Activated CD4-positive, alpha-beta T cell treated with anti-CD3 and anti-CD28 coated beads for 36 hours (primary cell): ENCODE measurements at regions not wholly inside any gene's neighbourhood (a gene's known extent, or its start where the extent isn't known, plus 50 kb on each side); places are given as distances from the start of the nearest gene placed in this dataset.

ENCODE experiments used
- ATAC-seq: fragments of 200-7000 bp; cut with Tn5 transposase; one replicate; pipeline ENCODE4 v1.10.0; 2021; ENCODE audit warnings: mild to moderate bottlenecking, moderate library complexity
- CTCF ChIA-PET: fragments of 350-600 bp; sonication (Branson Sonifier 250); formaldehyde crosslinking; loops from one replicate; lab custom pipeline; 2021; ENCODE audit warnings: antibody characterized with exemption; lab: Charles Lee
- POLR2A ChIA-PET: fragments of 350-600 bp; sonication (Branson Sonifier 250); formaldehyde crosslinking; loops from one replicate; lab custom pipeline; 2021; ENCODE audit warnings: antibody characterized with exemption, inconsistent platforms; lab: Charles Lee
- DNase-seq: peaks from one replicate; pipeline ENCODE4 v3.0.0-alpha.2; 2020
- H3K27ac Mint-ChIP-seq: one replicate; pipeline ENCODE4 v1.8.0; 2021; ENCODE audit warnings: mixed read lengths
- H3K27me3 Mint-ChIP-seq: one replicate; pipeline ENCODE4 v1.8.0; 2021; ENCODE audit warnings: mixed read lengths
- H3K36me3 Mint-ChIP-seq: one replicate; pipeline ENCODE4 v1.8.0; 2021; ENCODE audit warnings: low read depth, mixed read lengths
- H3K4me1 Mint-ChIP-seq: one replicate; pipeline ENCODE4 v1.8.0; 2021; ENCODE audit warnings: mixed read lengths
- H3K4me3 Mint-ChIP-seq: one replicate; pipeline ENCODE4 v1.8.0; 2021; ENCODE audit warnings: mild to moderate bottlenecking, moderate library complexity, mixed read lengths
- H3K9me3 Mint-ChIP-seq: one replicate; pipeline ENCODE4 v1.8.0; 2021; ENCODE audit warnings: low read depth, mixed read lengths
- intact Hi-C, 2 experiments: fragments of 100-400 bp; cut with DNase I in 1 of 2; cut with micrococcal nuclease in 1 of 2; formaldehyde crosslinking; loops; one replicate each; pipeline versions ENCODE4 v1.14.2 to v1.15.1; 2022 to 2024; cut with DNase I, micrococcal nuclease

GRCh38 chr12:91395628-91396135 is 213.1 kb upstream of the DCN start:
- ChIA-PET CTCF (interaction anchor here (0.5 to 1.2 kb wide), 3 partner anchors 14 to 46 kb away, joined by 3 to 6 read pairs (median 4); no protein-coding TSS in a partner anchor), POLR2A (no interaction called here)
- DNase-seq (no peak), ATAC-seq (no peak)
- Mint-ChIP-seq H3K9me3 (peaks cover 6% of the 10 kb centered on the region), H3K27me3 (no peaks in the 10 kb centered on the region), H3K27ac (no peak overlapping the region), H3K4me1 (no peaks in the 10 kb centered on the region), H3K4me3 (no peak overlapping the region), H3K36me3 (no peaks in the 10 kb centered on the region)
- intact Hi-C loops, result no loop called here

DNA sequence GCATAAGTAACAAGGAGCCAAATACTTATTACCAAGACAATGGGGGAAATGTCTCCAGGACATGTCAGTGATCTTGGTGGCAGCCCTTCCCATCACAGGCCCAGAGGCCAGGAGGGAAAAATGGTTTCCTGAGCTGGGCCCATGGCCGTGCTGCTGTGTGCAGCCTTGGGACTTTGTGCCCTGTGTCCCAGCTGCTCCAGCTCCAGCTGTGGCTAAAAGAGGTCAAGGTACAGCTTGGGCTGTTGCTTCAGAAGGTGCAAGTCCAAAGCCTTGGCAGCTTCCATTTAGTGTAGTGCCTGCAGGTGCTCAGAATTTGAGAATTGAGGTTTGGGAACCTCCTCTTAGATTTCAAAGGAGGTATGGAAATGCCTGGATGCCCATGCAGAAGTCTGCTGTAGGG is 212.3 kb upstream of the DCN start:
- no peaks in the 10 kb centered on the region for H3K36me3 Mint-ChIP-seq
- H3K27me3 Mint-ChIP-seq, result no peaks in the 10 kb centered on the region
- ATAC-seq, result no peak
- no peak for DNase-seq
- CTCF ChIA-PET, result no interaction called here
- no peak overlapping the region for H3K27ac Mint-ChIP-seq
- POLR2A ChIA-PET, result no interaction called here
- intact Hi-C loops, result no loop called here
- H3K9me3 Mint-ChIP-seq, result peaks cover 6% of the 10 kb centered on the region
- no peak overlapping the region for H3K4me3 Mint-ChIP-seq
- H3K4me1 Mint-ChIP-seq, result no peaks in the 10 kb centered on the region

DNA sequence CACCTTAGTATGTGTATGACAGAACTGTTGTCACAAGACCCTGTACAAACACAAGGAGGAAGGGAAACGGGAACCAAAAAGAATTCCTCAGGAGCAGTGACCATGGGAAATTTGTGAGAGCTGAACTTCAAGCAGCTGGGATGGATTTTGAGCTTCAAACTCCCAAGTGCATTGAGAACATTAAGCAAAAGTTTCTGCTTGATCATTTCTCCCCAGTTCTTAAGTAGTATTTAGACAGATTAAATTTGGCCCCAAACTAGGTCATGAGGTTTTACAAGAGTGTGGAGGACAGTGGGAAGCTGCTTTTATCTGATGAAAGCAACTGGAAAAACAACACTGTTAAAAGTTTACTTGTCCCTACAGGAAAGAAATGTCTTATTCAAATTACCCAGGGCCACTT is 206.0 kb upstream of the DCN start:
- Mint-ChIP-seq H3K36me3 (no peaks in the 10 kb centered on the region), H3K4me3 (no peak overlapping the region), H3K27me3 (no peaks in the 10 kb centered on the region), H3K9me3 (peaks cover 6% of the 10 kb centered on the region), H3K27ac (no peak overlapping the region), H3K4me1 (no peaks in the 10 kb centered on the region)
- no peak for DNase-seq
- intact Hi-C loops, result loop anchor here in 1 of 2 experiments (10.0 kb wide), 2 partner anchors 426 to 596 kb away; no protein-coding TSS in a partner anchor
- CTCF ChIA-PET, result interaction anchor here (0.6 to 0.8 kb wide), 2 partner anchors 14 to 279 kb away, joined by 3 read pairs; no protein-coding TSS in a partner anchor
- ATAC-seq, result no peak
- POLR2A ChIA-PET, result no interaction called here

DNA sequence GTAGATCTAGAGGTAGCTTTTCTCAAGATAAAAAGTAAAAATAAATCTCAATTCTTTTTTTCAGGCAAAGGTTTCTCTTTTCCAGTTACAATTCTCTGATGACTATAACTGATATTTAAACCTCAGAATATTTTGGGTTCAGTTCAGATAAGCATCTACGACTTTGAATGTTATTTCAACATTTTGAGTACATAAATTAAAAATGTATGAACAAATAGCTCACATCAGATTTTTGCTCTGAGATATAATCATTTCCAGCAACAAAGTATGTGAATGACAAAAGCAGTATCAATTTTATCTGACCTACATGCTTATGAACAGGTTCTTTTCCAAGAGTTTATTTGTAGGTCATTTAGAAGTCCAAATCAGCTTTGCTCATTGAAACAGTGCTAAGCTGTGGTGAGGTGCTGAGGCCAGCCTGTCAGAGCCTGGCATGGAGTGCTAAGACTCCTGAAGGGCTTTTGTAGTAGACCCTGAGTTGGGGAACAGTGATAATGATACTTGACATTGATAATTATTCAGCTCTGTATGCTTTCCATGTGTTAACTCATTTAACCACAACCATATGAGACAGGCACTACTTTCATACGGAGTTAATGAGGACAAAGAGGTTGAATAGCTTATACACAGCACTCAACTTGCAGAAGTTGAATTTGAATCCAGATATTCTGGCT is 205.0 kb upstream of the DCN start:
- Mint-ChIP-seq H3K36me3 (no peaks in the 10 kb centered on the region), H3K27ac (no peak overlapping the region), H3K9me3 (peaks cover 4% of the 10 kb centered on the region), H3K4me1 (no peaks in the 10 kb centered on the region), H3K4me3 (no peak overlapping the region), H3K27me3 (no peaks in the 10 kb centered on the region)
- ChIA-PET CTCF (interaction anchor here (0.6 to 1.4 kb wide), 3 partner anchors 13 to 121 kb away, joined by 3 to 4 read pairs (median 3); no protein-coding TSS in a partner anchor), POLR2A (interaction anchor here (0.6 kb wide), 2 partner anchors 391 to 745 kb away, joined by 3 read pairs; no protein-coding TSS in a partner anchor)
- DNase-seq (no peak), ATAC-seq (no peak)
- intact Hi-C loops, result loop anchor here in 1 of 2 experiments (10.0 kb wide), 2 partner anchors 427 to 597 kb away; no protein-coding TSS in a partner anchor

DNA sequence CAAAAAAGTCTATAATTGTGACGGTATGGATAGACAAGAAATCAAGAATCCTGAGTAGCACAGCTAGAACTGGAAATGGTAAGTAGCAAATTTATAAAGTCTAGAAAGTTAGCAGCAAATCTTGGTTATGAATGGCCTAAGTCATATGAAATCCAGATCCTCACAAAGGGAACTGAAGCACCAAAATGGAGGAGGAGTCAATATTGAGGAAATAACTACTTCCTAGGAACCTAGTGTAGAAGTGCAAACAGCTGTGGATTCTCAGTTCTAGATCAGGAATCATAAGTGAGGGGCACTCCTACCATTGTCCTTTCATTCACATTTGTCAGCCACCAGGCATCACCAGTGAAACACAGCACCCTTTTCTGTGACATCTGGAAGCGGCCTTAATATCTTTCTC is 202.2 kb upstream of the DCN start:
- DNase-seq (no peak), ATAC-seq (no peak)
- CTCF ChIA-PET, result no interaction called here
- H3K9me3 Mint-ChIP-seq, result no peaks in the 10 kb centered on the region
- intact Hi-C loops, result loop anchor here (5.0 to 10.0 kb wide), 5 partner anchors 192 to 762 kb away; partner anchors contain the start of gene BTG1 (in 1 of the 2)
- H3K27ac Mint-ChIP-seq, result no peak overlapping the region
- H3K4me3 Mint-ChIP-seq, result no peak overlapping the region
- H3K4me1 Mint-ChIP-seq, result peaks cover 7% of the 10 kb centered on the region
- POLR2A ChIA-PET, result no interaction called here
- H3K36me3 Mint-ChIP-seq, result no peaks in the 10 kb centered on the region
- no peaks in the 10 kb centered on the region for H3K27me3 Mint-ChIP-seq

- H3K9me3 Mint-ChIP-seq, result no peaks in the 10 kb centered on the region
- H3K36me3 Mint-ChIP-seq, result no peaks in the 10 kb centered on the region
- no peak overlapping the region for H3K27ac Mint-ChIP-seq
- intact Hi-C loops, result loop anchor here (5.0 to 10.0 kb wide), 5 partner anchors 193 to 763 kb away; partner anchors contain the start of gene BTG1 (in 1 of the 2)
- ChIA-PET CTCF (no interaction called here), POLR2A (no interaction called here)
- DNase-seq (no peak), ATAC-seq (no peak)
- peaks cover 7% of the 10 kb centered on the region for H3K4me1 Mint-ChIP-seq
- no peak overlapping the region for H3K4me3 Mint-ChIP-seq
- H3K27me3 Mint-ChIP-seq, result no peaks in the 10 kb centered on the region
Measured at GRCh38 chr12:91384366-91384765, 201.7 kb upstream of the DCN start.

GRCh38 chr12:91383099-91383498 is 200.5 kb upstream of the DCN start:
- no peaks in the 10 kb centered on the region for H3K9me3 Mint-ChIP-seq
- no peak for DNase-seq
- H3K27me3 Mint-ChIP-seq, result peaks cover 3% of the 10 kb centered on the region
- no peak overlapping the region for H3K27ac Mint-ChIP-seq
- no peak for ATAC-seq
- ChIA-PET POLR2A (no interaction called here), CTCF (interaction anchor here (0.8 to 2.4 kb wide), 14 partner anchors 8 to 882 kb away, joined by 3 to 13 read pairs (median 4); no protein-coding TSS in a partner anchor)
- intact Hi-C loops, result loop anchor here (5.0 to 10.0 kb wide), 5 partner anchors 194 to 764 kb away; partner anchors contain the start of gene BTG1 (in 1 of the 2)
- peaks cover 7% of the 10 kb centered on the region for H3K4me1 Mint-ChIP-seq
- no peaks in the 10 kb centered on the region for H3K36me3 Mint-ChIP-seq
- H3K4me3 Mint-ChIP-seq, result no peak overlapping the region

GRCh38 chr12:91382081-91382543 is 199.5 kb upstream of the DCN start:
- Mint-ChIP-seq H3K9me3 (no peaks in the 10 kb centered on the region), H3K36me3 (no peaks in the 10 kb centered on the region), H3K27me3 (peaks cover 3% of the 10 kb centered on the region), H3K4me1 (peaks cover 7% of the 10 kb centered on the region), H3K27ac (no peak overlapping the region), H3K4me3 (peak overlapping the region; percentile 70)
- ChIA-PET CTCF (interaction anchor here (0.6 to 2.4 kb wide), 54 partner anchors 9 to 1475 kb away, joined by 3 to 13 read pairs (median 4); partner anchors contain the start of gene BTG1), POLR2A (interaction anchor here (0.7 kb wide), 1 partner anchor 492 kb away, joined by 3 read pairs; no protein-coding TSS in a partner anchor)
- peak; percentile 81 for ATAC-seq
- peak; percentile 90 for DNase-seq
- intact Hi-C loops, result loop anchor here (1.0 to 10.0 kb wide), 9 partner anchors 195 to 1268 kb away; partner anchors contain the start of gene BTG1 (in 1 of the 2)

GRCh38 chr12:91381309-91381804 is 198.7 kb upstream of the DCN start:
- no peaks in the 10 kb centered on the region for H3K9me3 Mint-ChIP-seq
- POLR2A ChIA-PET, result interaction anchor here (0.7 to 1.0 kb wide), 3 partner anchors 493 to 837 kb away, joined by 3 to 5 read pairs (median 3); partner anchors contain the start of gene BTG1
- H3K4me3 Mint-ChIP-seq, result peak overlapping the region; percentile 70
- H3K27me3 Mint-ChIP-seq, result peaks cover 3% of the 10 kb centered on the region
- intact Hi-C loops, result loop anchor here (5.0 to 10.0 kb wide), 5 partner anchors 196 to 766 kb away; partner anchors contain the start of gene BTG1 (in 1 of the 2)
- no peak overlapping the region for H3K27ac Mint-ChIP-seq
- CTCF ChIA-PET, result interaction anchor here (0.7 to 2.4 kb wide), 50 partner anchors 8 to 1476 kb away, joined by 3 to 13 read pairs (median 4); partner anchors contain the start of gene BTG1
- peak; percentile 87 for ATAC-seq
- H3K4me1 Mint-ChIP-seq, result peaks cover 7% of the 10 kb centered on the region
- H3K36me3 Mint-ChIP-seq, result no peaks in the 10 kb centered on the region
- peak; percentile 20 for DNase-seq

DNA sequence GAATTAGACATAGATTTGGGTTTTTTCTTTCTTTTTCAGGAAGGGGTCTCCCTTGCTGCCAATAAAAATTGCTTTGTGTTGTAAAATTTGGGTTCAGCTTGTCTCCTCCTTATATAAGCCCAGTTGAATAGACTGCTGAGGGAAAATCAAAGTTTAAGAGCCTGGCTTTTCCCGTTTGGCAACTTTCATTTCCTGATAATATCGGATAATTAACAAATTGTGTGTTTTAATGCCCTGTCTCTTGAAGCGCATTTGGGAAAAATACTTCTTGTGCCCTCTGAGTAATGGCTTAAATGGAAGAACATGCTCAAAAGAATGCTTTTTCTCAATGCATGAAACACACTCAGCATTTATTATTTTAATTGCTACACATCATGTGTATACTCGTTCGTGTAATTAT is 198.0 kb upstream of the DCN start:
- intact Hi-C loops, result loop anchor here (5.0 to 10.0 kb wide), 5 partner anchors 197 to 767 kb away; partner anchors contain the start of gene BTG1 (in 1 of the 2)
- peaks cover 7% of the 10 kb centered on the region for H3K4me1 Mint-ChIP-seq
- no peaks in the 10 kb centered on the region for H3K9me3 Mint-ChIP-seq
- ChIA-PET CTCF (interaction anchor here (1.0 to 1.9 kb wide), 8 partner anchors 19 to 1272 kb away, joined by 3 to 5 read pairs (median 3); no protein-coding TSS in a partner anchor), POLR2A (interaction anchor here (1.0 kb wide), 1 partner anchor 838 kb away, joined by 5 read pairs; no protein-coding TSS in a partner anchor)
- no peak overlapping the region for H3K27ac Mint-ChIP-seq
- H3K36me3 Mint-ChIP-seq, result no peaks in the 10 kb centered on the region
- ATAC-seq (no peak), DNase-seq (no peak)
- H3K27me3 Mint-ChIP-seq, result peaks cover 3% of the 10 kb centered on the region
- no peak overlapping the region for H3K4me3 Mint-ChIP-seq
